ENCODE measurements at regions not wholly inside any gene's neighbourhood (a gene's known extent, or its start where the extent isn't known, plus 50 kb on each side); places are given as distances from the start of the nearest gene placed in this dataset.

- TF ChIP-seq GATA1 (IDR thresholded peaks at IDR 0.05; ENCODE audit: low read depth, low read length) (no peak), POLR2A (IDR thresholded peaks at IDR 0.05; ENCODE audit: low read length) (no peak)
Observed at GRCh38 chr2:104412384-104412783, 441.5 kb upstream of the POU3F3 start.
